AML-193 (cell line): ENCODE measurements at regions not wholly inside any gene's neighbourhood (a gene's known extent, or its start where the extent isn't known, plus 50 kb on each side); places are given as distances from the start of the nearest gene placed in this dataset.
"Not testable (repeated sequence)": the region's sequence is repeated elsewhere in the genome, so short reads cannot be mapped to it uniquely, and the experiment has no call there.

ENCODE experiments used
- DNase-seq, 2 experiments: peaks; one replicate each; lab custom pipeline; 2025; lab: John Stamatoyannopoulos, UW

DNA sequence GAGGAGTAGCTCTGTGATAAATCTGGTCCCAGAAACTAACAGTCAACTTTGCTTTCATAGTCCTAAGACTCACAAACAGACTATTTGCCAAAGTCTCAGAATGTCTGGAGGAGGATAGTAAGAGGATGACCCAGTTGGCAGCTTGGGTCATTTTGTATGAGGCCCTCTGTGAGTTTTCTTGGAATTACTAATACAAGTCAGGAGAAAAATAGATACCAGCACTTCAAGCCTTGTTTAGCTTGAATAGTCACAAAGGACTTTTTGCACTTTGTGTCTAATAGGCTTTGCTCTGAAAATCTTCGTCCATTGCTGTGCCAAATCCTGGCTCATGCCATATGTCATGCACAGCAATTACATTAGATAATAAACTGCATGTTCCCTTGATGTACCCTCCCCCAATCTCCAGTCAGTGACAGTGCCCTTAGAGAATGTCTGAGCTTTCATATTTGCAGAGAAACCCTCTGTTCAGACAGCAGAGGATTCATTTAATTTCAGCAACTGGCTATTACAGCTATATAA is 612.8 kb downstream of the CSNK1G3 start:
- no peak for DNase-seq

DNA sequence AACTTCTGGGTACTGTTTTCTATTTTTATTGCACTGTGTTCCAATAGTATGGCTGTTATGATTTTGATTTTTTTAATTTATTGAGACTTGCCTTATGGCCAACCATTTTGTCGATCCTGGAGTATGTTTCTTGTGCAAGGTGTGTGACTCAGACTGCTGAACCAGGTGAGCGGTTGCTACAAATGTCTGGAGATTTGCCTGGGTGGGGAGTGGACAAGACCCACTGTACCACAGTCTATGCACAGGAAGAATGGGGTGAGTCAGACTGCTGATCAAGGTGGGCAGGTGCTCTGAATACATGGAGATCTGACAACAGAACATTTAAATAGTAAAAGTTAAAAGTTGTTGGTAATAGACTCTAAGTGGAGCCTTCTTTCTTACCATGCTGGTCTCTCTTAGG is 609.2 kb downstream of the CSNK1G3 start:
- DNase-seq: no peak

DNA sequence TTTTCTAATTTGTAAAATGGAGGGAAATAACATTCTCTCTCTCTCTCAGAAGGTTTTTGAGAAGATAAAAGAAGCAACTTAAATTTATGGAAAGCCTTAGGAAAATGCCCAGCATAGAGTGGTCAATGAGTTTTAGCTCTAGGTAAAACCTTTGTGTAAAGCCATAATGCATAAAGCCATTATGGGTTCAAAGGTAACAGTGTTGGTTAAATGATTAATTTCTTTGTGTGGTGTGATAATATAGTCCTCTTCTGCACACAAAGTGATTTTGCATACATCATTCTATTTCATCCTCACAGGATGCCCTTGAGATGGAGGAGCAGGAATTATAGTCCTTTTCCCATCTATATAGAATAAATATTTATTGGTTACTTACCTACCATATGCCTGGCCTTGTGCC is 602.9 kb downstream of the CSNK1G3 start:
- no peak for DNase-seq

DNA sequence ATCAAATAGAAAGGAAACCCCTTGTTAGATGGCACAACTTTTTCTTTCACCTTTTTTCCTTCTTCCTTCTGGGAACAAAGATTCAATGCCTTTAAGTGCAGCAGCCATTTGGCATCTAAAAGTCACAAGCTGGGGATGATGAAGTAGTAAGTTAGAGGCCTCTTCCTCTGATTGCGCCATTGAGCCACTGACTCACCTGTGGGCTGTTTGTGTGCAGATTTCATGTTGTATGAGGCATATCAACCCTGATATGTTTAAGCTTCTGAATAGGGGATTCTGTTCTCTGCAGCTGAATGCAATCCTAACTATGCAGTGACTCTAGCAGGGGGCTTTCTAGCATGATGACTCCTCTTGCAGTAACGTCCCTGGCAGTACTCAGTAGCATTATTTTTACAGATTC is 599.9 kb downstream of the CSNK1G3 start:
- DNase-seq: no peak

DNA sequence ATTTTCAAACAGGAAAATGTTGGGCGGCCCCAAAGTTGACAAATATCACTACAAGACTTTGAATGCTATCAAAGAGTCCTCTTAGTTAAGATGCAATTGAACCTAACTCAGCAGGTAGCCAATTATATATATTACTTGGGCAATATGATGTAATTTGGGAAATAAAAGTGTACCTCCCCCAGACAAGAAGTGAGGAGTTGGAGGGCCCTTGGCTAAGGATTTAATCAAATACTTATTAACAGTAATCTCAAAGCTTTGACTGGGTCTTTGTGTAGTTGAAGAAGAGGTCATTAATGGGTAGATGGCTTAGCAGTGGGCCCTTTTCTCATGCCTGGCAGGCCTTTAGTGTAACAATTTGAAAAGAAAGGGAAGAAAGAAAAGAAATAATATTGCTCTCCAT is 599.0 kb downstream of the CSNK1G3 start:
- DNase-seq: no peak

DNA sequence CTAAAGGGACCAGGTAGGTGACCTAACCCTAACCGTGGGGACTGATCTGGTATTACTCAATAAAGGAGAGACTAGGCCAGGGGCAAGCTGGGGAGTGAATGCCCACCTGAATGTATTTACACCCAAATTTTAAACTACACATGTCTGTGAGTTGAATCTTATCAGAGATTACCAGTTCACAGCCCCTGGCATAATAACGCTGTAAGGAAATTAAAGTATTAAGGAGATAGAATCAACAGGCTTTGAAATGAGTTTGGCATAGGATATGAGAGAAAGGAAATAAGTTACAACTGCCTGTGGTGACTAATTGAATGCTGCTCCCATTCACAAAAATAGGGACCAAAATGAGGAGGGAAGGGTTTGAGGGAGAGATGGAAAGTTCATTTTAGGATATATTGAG is 593.3 kb downstream of the CSNK1G3 start:
- DNase-seq: no peak

DNA sequence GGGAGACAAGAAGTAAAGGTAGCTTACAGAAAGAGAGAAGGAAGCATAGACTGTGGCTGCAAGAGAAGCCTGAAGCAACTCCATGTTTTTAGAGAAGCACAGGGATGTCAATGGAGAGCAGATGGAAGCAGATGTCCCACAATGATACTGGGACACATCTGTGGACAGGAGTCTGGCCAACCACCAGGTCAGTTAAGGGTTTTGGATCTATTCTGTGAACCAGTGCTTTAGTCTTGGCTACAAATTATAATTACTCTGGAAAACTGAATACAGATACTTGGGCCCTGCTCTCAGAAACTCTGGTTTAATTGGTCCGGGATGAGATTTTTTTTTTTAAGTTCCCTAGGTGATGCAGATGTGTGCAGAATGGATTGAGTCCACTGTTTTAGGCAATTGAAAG is 592.8 kb downstream of the CSNK1G3 start:
- no peak for DNase-seq

DNA sequence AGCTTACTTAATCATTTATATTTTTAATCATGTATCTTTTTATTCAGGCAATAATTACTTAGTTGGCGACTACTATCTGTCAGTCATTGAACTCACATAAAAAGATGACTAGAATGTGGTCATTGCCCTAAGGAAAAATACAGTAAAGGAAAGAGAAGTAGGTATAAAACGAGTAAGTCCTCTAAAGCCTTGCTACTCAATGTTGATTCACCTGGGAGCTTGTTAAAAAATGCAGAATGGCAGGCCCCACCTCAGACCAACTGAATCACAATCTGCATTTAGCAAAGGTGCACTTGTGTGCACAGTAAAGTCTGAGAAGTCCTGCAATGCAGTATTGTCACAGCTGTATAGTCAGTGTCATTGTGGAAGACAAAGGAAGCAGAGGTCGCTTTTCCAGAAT is 592.4 kb downstream of the CSNK1G3 start:
- no peak for DNase-seq

DNA sequence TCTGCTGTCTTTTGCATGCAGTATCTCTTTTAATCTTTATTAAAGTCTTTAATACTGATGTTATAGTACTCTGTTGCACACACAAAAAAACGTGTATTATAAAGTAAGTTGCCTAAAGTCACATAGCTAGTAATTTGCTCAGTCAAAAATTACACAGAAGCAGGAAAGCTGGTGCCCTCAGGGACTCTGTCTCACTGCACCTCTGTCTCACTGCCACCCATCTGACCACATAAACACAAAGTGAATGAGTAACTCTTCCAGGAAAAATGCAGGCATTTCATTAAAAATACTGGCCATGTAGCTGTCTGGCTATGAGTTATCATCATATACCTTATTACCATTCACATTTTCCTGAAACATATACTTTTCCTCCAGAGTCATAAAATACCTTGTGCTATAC is 591.7 kb downstream of the CSNK1G3 start:
- DNase-seq: no peak

DNA sequence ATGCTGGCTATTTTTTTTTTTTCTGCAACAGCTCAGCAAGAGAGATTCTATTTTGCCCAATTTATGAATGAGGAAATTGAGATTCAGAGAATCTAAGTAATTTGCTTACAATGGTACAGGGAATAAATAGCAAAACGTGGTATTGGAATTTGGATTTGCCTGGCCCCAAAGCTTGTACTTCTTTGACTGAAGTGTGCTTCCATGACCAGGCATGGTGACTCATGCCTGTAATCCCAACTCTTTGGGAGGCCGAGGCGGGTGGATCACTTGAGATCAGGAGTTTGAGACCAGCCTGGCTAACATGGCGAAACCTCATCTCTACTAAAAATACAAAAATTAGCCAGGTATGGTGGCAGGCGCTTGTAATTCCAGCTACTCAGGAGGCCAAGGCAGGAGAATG is 591.1 kb downstream of the CSNK1G3 start:
- not testable (repeated sequence) for DNase-seq

DNA sequence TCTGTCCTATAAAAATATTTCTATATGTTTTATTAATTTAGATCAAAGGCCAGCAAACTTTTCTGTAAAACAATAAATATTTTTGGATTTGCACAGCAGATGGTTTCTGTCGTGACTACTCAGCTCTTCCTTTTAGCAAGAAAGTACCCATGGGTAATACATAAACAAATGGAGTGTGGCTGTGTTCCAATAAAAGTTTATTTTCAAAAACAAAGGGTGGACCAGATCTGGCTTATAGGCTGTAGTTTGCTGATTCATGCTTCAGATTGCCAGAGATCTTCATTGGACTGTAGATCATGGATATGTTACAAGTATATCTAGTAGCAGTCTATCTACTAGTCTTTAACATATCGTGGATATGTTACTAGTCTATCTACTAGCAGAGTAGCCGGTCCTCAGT is 590.5 kb downstream of the CSNK1G3 start:
- DNase-seq: no peak

DNA sequence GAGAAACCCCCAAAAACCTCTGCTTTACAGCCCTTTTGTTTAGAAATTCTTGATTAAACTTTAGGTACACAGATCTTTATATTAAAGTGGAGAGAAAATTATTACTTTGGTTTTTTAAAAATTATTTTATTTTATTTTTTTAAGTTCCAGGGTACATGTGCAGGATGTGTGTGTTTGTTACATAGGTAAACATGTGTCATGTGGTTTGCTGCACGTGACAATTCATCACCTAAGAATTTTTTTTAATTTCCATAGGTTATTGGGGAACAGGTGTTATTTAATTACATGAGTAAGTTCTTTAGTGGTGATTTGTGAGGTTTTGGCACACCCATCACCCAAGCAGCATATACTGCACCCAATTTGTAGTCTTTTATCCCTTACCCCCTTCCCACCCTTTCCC is 581.7 kb downstream of the CSNK1G3 start:
- DNase-seq: no peak

DNA sequence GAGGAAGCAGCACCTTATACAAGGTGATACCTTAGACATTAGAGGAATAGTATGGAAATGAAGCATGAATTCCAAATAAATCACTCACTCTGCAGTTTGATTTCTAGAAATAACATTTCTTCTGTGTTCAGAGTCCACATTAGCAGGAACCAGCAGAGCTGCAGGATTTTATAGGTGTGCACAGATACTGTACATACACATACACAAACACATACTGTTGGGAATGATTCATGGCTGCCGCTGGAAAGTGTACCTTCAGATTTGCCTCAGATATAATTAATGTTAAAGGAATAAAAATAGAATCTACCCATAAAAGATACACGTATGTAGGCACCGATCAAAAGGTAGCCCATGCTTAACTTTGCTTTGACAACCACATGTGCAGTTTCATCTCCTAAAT is 578.1 kb downstream of the CSNK1G3 start:
- DNase-seq: no peak

DNA sequence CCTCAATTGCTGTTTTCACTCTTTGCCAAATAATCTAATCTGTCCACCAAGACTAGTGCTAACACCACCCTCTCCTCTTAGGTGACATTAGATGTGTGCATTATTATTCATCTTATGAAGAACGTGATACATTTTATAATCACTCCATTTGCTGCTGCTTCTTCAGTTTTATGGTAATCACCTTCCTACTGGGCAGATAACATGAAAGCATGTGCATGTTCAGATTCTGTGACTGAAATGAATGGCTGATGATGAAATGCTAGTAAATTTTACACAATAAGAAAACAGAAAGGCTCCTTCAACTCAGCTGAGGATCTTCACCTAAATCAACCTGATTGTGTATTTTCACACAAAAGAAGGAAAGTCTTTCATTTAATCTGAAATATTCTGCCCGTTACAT is 577.6 kb downstream of the CSNK1G3 start:
- no peak for DNase-seq

DNA sequence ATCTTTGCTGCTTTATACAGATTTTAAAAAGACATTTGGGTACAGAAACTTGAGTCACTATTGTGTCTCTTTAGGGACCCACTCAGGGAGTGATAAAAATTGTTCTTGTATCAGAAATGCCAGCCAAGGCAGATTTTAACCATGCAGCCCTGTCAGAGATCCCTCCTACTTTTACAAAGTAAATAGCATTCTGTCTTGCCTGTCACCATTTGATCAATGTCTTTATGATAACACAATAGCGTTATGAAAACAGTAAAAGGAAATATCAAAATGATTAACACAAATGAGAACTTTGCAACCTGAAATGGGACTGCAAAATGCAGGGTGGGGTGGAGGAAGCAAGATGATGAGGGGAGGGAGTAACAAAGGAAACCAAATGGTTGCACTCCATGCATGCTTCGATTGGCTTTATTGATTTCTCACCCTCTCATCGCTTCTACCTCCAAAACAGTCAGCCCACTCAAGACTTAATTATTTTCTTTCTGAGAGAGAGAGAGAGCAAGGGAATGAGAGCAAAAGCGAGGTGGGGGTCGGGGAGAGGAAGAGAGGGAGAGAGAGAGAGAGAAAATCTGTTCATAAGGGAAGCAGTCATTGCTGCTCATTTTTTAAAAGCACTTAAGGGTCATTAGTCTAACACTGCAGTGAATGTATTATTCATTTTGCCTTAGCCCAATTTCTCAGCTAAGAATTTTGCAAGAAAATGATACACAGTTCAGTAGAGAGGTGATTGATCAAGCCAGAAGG is 576.5 kb downstream of the CSNK1G3 start:
- no peak for DNase-seq

DNA sequence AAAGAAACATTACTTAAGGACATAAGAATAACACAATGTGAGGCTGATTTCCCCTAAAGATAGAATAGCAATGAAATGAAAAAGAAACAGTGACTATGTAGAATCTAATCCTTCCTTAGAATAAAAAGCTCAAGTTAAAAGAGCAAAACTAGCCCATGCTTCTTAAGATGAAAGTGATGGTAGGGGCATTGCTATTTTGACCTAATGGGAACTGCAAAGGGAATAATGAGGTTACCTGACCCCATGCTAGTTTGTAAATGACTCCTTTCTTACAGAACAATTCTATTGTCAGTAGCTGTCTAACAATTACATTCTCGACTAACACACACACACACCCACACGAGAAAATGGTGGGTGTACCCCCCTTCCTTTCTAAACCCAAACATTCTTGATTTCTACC is 575.8 kb downstream of the CSNK1G3 start:
- no peak for DNase-seq

DNA sequence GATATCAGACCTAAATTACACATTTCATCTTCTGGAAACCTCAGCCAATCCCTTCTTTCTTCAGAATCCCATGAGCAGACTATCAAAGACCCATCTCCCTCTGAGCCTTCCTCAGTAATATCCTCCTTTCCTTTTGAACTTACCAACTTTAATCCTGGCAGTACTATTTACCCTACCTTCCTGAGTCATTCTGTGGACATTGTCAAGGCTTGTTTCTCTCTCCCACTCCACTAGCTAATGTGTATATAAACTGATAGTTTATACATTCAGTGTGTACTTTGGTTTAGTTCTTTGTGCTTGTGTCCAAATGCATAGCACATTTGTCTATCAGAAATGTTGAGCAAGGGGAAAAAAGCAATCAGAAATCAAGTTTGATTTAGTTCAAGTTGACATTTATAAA is 568.3 kb downstream of the CSNK1G3 start:
- DNase-seq: no peak

DNA sequence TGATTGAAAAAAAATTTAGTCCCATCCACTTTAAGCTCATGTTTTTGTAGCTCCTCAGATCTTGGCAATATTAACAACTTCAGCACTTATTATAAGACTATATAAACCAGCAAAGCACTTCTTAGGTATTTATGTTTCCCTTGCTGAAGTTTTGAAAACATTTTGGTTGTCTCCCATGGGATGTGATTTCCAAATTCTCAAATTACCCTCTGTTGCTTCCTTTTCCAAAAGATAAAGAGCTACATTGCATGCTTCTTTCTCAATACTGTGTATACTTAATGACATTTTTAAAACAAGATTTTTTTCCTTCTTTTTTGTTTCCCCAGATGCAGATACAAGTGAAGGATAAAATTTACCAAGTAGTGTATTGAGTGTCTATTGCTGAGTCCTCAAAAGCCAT is 567.1 kb downstream of the CSNK1G3 start:
- no peak for DNase-seq

DNA sequence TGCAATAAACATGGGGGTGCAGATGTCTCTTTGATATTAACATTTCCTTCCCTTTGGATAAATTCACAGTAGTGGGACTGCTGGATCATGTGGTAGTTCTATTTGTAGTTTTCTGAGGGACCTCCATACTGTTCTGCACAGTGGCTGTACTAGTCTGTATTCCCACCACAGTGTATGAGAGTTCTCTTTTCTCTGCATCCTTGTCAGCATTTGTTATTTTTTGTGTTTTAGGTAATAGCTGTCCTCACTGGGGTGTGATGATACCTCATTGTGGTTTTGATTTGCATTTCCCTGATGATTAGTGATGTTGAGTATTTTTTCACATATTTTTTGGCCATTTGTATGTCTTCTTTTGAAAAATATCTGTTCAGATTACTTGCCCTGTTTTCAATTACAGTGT is 562.5 kb downstream of the CSNK1G3 start:
- DNase-seq: no peak

DNA sequence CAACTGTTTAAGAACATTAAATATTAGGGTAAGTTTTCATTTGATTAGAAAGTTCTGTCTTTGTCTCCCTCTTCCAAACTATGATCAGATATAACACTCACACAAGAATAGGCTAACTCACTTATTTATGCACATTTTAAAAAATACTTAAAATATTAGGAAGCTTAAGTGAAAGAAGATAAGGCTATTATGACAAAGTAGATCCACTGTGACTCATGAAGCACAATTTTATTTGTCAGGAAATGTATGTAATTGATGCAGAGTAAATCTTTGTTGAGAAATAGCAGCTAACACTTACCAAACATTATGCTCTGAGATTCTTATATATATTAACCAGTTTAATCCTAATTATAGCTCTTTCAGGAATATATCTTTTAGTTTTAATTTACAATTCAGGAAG is 560.6 kb downstream of the CSNK1G3 start:
- no peak for DNase-seq

DNA sequence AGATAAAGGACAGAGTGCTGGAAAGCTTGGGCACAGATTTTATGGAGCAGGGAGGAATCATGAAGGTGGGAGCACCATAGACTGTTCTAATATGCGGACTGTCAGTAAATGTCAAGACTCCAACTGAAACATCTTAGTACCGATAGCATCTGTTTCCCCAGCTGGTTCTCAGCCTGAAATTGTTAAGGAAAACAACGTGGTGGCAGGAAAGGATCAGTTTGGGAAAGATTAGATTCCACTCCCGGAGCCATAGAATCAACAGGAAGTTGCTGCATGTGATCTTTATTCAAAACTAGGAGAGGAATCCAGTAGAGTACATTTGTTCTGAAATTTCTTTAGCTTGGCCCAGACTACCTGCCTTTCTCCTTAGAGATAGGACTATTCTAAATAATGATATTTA is 559.1 kb downstream of the CSNK1G3 start:
- DNase-seq: no peak

DNA sequence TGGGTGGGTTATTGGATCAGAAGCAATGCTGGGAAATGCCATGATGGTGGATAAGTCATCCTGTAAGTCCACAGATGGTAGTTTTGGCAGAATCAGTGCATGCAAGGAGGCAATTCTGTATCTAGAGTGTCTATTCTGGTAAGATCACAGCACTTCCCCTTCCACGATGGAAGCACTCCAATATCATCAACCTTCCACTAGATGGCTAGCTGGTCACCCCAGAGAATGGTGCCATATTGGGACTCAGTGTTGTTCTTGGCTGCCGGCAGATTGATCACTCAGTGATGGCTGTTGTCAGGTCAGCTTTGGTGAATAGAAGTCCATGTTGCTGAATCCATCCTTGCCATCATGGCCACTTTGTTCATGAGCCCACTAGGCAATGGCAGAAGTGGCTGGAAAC is 553.5 kb downstream of the CSNK1G3 start:
- DNase-seq: no peak

DNA sequence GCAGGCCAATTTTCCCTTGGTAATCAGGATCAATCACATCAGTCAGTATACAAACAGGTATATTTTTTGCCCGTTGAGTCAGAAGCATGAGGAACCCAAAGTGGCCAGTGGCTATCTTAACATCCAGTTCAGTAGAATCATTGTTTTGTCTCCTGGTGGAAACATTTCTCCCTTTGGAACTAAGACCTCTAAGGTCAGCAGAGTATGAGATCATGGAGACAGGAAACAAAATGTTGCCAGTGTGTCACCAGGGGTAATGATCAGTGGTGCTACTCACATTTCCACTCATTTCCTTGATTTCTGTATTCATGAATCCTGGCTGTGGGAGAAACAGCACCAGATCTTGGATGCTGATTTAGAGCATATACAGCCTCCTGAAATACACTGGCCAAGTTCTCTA is 553.0 kb downstream of the CSNK1G3 start:
- no peak for DNase-seq

DNA sequence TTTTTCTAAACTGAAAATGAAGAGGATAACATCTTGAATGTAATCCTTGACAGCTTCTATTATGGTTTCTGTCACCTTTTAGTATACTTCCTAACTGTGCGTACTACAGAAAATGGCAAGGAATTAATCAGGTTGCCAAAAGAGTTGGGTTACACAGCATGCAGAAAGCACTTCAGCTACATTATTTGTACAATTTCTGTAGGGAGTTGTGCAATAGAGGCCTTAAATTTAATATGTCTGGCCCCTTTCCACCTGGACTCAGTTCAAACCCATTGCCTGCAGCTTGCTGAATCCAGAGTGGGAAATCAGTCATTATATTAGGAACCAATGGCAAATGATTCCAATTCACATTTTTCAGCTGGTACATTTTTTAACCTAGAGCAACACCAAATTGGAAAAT is 549.7 kb downstream of the CSNK1G3 start:
- no peak for DNase-seq

DNA sequence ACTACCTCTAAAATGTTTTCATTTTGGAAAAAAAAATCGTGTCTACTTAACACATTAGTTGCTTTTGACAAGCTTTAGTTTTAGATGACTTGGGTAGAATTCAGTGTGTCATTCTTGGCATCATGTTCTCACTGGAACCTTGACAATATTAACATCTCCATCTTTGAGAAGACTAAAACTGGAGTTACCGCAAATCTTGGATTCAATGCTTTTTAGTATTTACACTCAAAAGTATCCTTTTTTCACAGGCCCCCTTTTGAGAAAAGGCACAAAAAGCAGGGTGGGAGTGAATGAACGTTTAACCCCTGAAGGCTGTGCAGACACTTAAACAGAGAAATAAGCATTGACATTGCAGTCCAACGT is 549.1 kb downstream of the CSNK1G3 start:
- no peak for DNase-seq
